ENCODE measurements at regions not wholly inside any gene's neighbourhood (a gene's known extent, or its start where the extent isn't known, plus 50 kb on each side); places are given as distances from the start of the nearest gene placed in this dataset.
"Not testable (repeated sequence)": the region's sequence is repeated elsewhere in the genome, so short reads cannot be mapped to it uniquely, and the experiment has no call there.

GRCh38 chr3:40690749-40691451 is 166.1 kb downstream of the ZNF621 start:
- peaks cover under 1% of the 10 kb centered on the region for H3K27me3 Mint-ChIP-seq (ENCODE audit: low read depth)
- H3K4me1 Mint-ChIP-seq = peaks cover 42% of the 10 kb centered on the region
- no peaks in the 10 kb centered on the region for H3K9me3 Mint-ChIP-seq
- H3K27ac Mint-ChIP-seq = peak overlapping the region; percentile 84 to 96 (median 95)
- H3K4me3 Mint-ChIP-seq = peak overlapping the region in 1 of 3 experiments; percentile 16
- no peaks in the 10 kb centered on the region for H3K36me3 Mint-ChIP-seq (ENCODE audit: low read depth)
- TF ChIP-seq CTCF (IDR thresholded peaks at IDR 0.05; ENCODE audit: unreplicated experiment in 3 of 3) = no peak

GRCh38 chr3:40691452-40691861 is 166.7 kb downstream of the ZNF621 start:
- H3K27me3 Mint-ChIP-seq (ENCODE audit: low read depth) = peaks cover 7% of the 10 kb centered on the region
- peaks cover 42% of the 10 kb centered on the region for H3K4me1 Mint-ChIP-seq
- H3K9me3 Mint-ChIP-seq = no peaks in the 10 kb centered on the region
- TF ChIP-seq CTCF (IDR thresholded peaks at IDR 0.05; ENCODE audit: unreplicated experiment in 3 of 3) = no peak
- peak overlapping the region; percentile 84 to 96 (median 95) for H3K27ac Mint-ChIP-seq
- H3K4me3 Mint-ChIP-seq = peak overlapping the region in 1 of 3 experiments; percentile 16
- H3K36me3 Mint-ChIP-seq (ENCODE audit: low read depth) = no peaks in the 10 kb centered on the region

GRCh38 chr3:40695848-40696247 is 171.1 kb downstream of the ZNF621 start:
- H3K27me3 Mint-ChIP-seq (ENCODE audit: low read depth) = peaks cover 14% of the 10 kb centered on the region
- no peak overlapping the region for H3K4me3 Mint-ChIP-seq
- H3K36me3 Mint-ChIP-seq (ENCODE audit: low read depth) = no peaks in the 10 kb centered on the region
- H3K27ac Mint-ChIP-seq = peak overlapping the region in 1 of 3 experiments; percentile 61
- H3K9me3 Mint-ChIP-seq = peaks cover 8% of the 10 kb centered on the region
- TF ChIP-seq CTCF (IDR thresholded peaks at IDR 0.05; ENCODE audit: unreplicated experiment in 3 of 3) = no peak
- peaks cover 29% of the 10 kb centered on the region for H3K4me1 Mint-ChIP-seq

- Mint-ChIP-seq H3K4me1 (peaks cover 13% of the 10 kb centered on the region), H3K27me3 (ENCODE audit: low read depth) (peaks cover 14% of the 10 kb centered on the region), H3K9me3 (peaks cover 28% of the 10 kb centered on the region)
- H3K4me3 Mint-ChIP-seq; H3K27ac Mint-ChIP-seq; H3K36me3 Mint-ChIP-seq (ENCODE audit: low read depth): not testable (repeated sequence)
Measured at GRCh38 chr3:40698611-40699010, 173.9 kb downstream of the ZNF621 start.

- H3K27me3 Mint-ChIP-seq (ENCODE audit: low read depth) = peaks cover 11% of the 10 kb centered on the region
Measured at GRCh38 chr3:40701016-40701588, 176.3 kb downstream of the ZNF621 start.

GRCh38 chr3:40704224-40704623 is 179.5 kb downstream of the ZNF621 start:
- H3K27ac Mint-ChIP-seq = no peak overlapping the region
- H3K9me3 Mint-ChIP-seq = peaks cover 31% of the 10 kb centered on the region
- no peaks in the 10 kb centered on the region for H3K4me1 Mint-ChIP-seq
- H3K27me3 Mint-ChIP-seq (ENCODE audit: low read depth) = peaks cover 3% of the 10 kb centered on the region
- no peak for TF ChIP-seq CTCF (IDR thresholded peaks at IDR 0.05; ENCODE audit: unreplicated experiment in 3 of 3)
- no peak overlapping the region for H3K4me3 Mint-ChIP-seq
- no peaks in the 10 kb centered on the region for H3K36me3 Mint-ChIP-seq (ENCODE audit: low read depth)

More at GRCh38 chr3:40701016-40701588, 176.3 kb downstream of the ZNF621 start:
- no peaks in the 10 kb centered on the region for H3K4me1 Mint-ChIP-seq
- H3K27ac Mint-ChIP-seq = no peak overlapping the region
- H3K4me3 Mint-ChIP-seq = no peak overlapping the region
- H3K9me3 Mint-ChIP-seq = peaks cover 31% of the 10 kb centered on the region
- TF ChIP-seq CTCF (IDR thresholded peaks at IDR 0.05; ENCODE audit: unreplicated experiment in 3 of 3) = no peak
- H3K36me3 Mint-ChIP-seq (ENCODE audit: low read depth) = no peaks in the 10 kb centered on the region
